NCI-H524 (cell line): ENCODE measurements at regions not wholly inside any gene's neighbourhood (a gene's known extent, or its start where the extent isn't known, plus 50 kb on each side); places are given as distances from the start of the nearest gene placed in this dataset.
A peak's percentile ranks its signal among the peaks of the same experiment; 100 is the strongest.
"Not testable (repeated sequence)": the region's sequence is repeated elsewhere in the genome, so short reads cannot be mapped to it uniquely, and the experiment has no call there.

Experiments used
- DNase-seq, 2 experiments: peaks; one replicate each; lab custom pipeline; 2025; lab: John Stamatoyannopoulos, UW

DNA sequence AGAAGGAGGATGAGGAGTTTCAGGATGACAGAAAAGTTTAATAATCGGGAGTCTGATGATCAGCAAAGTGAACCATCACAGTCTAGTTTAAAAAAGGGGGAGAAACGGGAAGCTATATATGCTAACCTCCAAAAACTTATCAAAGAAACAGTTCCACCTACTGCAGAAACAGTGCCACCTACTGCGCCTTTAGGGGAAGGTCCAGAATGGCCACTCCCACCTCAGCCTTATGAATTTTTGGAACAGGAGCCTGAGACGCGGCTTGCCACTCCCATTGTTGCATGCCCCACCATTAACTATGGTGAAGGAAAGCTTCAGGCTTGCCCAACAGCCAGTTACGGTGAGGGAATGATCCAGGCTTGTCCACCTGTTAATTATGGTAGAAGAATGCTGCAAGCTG lies 929.0 kb downstream of the SLITRK6 start:
- DNase-seq, result no peak

DNA sequence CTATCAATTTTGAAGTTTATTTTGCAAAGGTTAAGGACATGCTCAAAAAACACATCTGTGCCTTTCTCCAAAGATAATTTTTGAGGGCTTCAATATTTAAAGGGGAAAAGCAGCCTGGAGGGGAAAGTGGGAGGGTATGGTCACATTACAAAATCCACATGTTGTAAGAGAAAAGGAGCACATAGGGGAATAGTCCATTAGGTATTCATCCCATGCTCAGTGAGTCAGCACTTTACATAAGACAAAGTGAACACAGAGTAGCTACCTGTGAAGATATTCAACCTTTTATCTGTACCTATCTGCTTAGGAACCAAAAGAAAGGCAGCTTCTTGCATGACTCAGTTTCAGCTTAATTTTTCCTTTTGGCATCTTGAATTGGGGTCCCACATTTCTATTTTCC lies 932.0 kb downstream of the SLITRK6 start:
- DNase-seq, result no peak

DNA sequence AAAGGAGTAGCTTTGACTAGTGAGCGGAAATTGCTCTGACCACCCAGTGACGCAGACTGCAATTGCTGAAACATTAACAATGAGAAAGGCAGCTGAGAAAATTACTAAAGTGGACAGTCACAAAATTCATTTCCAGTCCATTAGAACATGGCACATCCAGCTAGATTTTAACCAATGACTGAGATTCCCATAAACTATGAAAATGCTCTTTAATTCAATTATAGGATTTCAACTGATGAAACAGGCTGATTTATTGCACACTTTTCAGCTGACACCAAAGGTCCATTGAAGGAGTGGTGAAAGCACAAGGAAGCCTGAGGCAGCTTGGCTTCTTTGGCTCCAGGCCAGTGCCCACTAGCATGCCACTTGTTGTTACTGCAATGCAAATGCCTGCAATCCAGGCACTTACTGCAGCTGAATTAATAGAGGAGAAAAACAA lies 933.4 kb downstream of the SLITRK6 start:
- peak in 1 of 2 experiments; percentile 50 for DNase-seq

DNA sequence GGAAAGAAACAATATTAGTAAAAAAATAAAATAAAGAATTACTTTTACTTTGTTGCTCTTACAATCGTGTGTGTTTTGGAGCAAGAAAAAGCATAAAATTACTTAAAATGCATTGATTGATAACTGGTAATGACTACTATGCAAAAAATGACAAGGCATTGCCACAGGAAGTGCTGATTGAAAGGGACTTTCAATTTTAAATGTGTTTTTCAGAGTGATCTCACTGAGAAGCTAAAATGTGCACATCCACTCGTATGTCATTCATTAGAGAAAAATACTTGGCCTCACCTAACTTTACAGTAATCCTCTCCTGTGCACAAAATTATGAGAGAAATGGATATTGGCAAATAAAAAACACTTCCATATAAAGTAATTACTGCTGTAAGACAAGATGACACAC lies 934.9 kb downstream of the SLITRK6 start:
- DNase-seq, result no peak

DNA sequence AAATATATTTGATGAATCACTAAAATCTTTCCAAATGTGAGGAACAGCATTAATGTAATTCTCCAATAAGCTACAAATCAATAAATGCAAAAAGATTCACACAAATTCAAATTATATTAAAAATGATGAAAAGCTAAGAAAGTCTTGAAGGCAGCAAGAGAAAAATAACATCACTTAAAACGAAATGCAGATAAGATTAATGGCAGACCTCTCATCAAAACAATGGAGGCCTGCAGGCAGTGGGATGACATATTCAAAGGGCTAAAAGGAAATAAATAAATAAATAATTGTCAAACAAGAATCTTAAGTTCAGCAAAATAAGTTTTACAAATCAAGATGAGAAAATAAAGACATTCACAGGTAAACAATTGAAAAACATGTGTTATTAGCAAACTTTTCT lies 952.1 kb downstream of the SLITRK6 start:
- no peak for DNase-seq

DNA sequence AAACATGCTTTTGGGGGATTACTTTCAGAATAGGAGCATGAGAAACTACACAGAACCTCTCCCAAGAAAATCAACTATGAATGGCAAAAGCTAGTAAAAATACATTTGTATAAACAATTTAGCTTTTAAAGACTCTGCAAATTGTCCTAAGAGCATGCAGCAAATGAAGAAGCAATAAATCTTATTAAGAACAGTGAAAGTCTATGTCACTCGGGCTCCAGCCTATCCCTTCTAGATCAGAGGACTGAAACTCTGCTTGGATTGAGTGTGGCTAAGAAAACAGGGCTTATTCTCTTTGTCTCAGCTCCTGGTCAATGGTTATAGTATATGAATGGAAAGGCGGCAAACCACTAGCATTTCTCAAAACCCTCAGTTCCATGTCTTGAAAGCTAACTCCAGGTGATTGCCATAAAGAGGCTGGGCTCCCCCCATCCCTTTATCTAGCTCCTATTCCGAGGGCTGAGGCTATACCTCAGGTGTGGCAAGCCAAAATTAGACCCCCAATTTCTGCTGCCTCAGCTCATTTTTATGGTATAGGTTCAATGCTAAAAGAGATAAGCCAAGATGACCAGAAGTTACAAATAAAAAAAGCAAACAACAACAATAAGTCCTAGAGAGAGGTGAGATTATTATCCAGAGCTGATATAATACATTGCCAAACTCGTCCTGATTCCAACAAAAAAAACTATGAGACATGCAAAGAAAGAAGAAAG lies 953.2 kb downstream of the SLITRK6 start:
- no peak for DNase-seq

DNA sequence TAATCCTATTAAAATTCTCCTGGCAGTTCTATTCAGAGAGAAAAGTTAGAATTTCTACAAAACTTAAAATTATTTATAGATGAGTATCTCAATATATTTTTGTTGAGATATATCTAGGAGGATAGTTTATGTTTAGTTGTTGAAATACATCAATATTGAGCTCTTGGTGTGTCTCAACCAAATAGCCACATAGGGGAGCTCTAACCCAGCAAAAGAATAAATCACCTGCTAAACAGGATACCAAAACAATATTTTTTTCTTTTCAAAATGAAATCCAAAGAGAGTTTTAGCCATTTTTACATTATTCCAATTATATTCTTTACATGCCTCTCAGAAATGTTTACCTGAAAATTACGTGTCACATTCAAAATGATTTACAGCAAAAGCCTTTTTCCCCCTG lies 954.7 kb downstream of the SLITRK6 start:
- DNase-seq, result peak in 1 of 2 experiments; percentile 31

DNA sequence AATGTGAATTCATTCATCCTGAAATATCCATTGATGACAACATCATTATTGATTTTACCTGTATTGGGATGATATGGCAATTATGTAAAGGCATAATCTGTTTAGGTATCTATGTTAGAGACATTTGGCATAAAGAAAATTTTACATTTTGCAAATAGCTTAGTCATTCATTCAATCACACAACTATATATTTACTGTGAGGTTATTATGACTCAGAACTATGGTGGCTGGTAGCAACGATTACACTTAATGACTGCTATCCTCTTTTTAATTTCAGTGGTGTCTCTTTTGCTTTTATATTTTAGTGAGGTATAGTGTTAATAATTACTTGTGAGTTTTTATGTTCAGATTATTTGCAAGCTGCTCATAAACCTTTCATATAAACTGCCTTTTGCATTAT lies 955.9 kb downstream of the SLITRK6 start:
- DNase-seq, result no peak

DNA sequence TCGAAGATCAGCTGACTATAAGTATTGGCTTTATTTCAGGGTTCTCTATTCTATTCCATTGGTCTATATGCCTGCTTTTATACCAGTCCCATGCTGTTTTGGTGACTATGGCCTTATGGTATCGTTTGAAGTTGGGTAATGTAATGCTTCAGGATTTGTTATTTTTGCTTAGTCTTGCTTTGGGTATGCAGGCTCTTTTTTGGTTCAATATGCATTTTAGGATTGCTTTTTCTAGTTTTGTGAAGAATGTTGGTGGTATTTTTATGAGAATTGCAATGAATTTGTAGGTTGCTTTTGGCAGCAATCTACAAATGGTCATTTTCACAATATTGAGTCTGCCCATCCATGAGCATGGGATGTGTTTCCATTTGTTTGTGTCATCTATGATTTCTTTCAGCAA lies 951.9 kb upstream of the SLITRK1 start:
- no peak for DNase-seq

DNA sequence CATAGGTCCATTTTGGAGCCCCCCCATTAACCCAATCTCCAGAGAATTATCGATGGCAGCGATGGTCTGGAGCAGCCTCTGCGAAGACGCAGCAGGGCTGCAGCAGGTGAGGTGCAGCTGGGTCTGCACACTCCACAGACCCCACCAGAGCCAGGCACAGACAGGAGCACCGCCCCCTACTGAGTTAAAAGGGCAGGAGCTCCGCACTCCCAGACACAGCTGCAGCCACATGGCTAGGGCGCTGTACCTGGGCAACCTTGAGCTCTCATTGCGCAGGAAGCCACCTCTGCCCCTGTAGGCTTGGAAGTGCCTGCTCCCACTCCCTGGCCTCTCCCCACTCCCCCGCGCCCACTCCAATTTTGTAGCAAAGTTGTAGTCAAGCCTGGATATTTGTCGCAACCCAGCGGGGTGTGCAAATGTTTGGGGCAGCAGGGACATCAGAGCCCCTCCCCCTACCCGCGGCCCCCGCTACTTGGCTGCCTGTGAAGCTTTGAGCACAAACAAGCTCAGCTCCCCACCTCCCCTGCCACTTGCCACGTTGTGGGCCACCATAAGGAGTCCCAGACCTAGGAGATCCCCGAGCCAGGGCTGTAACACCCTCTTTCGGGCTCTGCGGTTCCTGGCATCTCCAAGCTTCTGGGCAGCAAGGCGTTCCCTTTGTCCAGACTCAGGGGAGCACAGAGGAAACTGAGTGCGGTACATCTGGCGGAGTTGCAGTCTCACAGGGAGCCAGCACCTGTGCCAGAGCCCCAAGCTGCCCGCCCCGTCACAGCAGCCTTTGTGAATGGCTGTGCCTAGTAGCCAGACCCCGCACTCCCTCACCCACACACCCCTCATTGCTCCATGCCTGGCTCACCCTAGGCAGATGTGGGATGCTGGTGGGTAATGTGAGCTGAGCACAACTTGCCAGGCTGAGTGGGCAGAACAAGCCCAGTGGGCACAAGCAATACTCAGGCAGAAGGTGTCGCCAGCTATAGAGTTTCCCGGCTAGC lies 949.7 kb upstream of the SLITRK1 start:
- DNase-seq, result no peak

DNA sequence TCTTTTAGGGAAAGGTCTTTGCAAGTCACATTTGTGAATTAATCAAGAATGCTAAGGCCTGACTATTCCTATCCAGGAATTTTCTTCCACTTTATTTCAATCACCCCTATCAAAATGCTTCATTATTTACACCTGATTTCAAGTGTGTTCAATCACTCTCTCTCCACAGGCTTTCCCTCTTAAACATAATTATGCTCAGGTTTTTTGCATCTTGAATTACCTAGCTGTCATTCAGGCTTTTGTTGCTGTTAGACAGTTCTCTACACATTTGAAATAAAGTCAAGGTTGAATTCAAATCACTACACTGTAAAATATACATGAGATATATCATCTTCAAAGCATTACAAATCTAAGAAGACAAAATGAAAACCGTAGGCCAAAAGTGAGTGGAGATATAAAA lies 941.3 kb upstream of the SLITRK1 start:
- DNase-seq, result no peak

DNA sequence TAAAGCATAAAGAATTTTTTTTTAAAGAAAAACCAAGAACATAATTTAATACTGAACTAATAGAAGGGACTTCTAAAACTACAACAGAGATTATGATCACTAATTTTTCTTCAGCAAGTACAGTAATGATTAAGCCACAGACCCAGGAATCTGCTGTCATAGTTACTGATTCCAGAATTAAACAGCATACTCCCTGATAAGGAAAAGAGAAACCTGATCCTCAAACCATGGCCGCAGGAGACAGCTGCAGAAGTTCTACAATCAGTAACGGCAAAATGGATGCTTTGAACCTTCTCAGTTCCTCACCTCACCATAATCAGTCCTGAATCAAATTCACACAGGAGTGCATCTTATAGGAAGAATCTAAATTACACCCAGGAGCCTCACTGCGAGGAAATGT lies 939.0 kb upstream of the SLITRK1 start:
- DNase-seq, result no peak

DNA sequence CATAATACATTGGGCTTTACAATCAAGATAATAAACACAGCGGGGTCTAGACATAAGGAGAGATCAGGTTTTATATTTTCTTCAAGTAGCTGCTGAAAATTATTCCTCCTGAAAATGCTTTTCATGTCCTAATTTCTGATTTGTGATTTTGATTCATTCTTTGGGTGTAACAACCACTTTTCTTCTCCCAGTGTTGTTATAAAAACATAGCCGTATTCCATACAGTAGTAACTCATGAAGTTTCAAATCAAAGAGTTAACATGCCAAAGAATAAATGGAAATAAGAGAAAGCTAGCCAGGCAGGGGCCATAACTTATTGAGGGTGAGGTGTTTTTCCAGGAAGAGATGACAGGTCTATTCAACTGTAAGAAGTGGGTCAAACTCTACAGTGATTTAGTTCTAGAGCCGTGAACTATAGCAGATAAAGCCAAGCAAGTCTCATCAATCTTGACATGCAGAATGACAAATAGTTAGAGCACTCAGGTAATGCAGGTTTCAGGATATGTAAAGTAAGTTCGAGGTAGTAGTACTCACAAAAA lies 934.4 kb upstream of the SLITRK1 start:
- no peak for DNase-seq

DNA sequence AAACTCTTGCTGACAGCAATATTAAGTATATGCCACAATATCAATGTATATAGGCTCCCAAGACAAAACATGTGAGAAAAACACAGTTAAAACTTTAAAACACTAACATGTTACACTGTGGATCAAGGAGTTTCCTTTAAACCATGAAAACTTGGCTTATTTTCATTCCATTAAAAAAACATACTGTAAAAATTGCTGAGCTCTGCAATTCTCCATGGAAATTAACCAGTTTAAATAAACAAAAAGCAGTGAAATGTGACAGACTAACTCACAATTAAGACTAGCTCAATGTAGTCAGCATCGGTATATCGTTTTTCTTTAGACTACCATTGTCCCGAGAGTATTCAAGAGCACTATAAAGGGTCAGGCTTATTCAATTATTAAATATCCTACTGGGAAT lies 930.5 kb upstream of the SLITRK1 start:
- no peak for DNase-seq

DNA sequence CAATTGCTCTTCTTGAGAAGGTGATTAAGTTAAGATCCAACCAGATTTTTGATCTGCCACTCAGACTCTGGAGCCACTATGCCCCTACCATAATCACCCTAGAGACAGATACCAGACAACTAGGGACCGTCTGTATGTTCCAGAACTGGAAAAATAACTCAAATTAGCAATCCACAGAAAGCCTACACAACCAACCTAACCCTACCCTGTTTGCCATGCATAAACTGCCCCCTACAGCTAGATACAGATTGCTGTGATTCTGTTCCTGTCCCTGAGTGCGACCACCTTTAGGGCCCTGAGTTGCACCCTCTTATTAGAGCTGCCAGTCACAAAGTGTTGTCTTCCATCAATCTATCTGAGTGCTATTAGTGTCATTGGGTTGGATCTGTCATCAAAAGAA lies 929.8 kb upstream of the SLITRK1 start:
- DNase-seq, result no peak

DNA sequence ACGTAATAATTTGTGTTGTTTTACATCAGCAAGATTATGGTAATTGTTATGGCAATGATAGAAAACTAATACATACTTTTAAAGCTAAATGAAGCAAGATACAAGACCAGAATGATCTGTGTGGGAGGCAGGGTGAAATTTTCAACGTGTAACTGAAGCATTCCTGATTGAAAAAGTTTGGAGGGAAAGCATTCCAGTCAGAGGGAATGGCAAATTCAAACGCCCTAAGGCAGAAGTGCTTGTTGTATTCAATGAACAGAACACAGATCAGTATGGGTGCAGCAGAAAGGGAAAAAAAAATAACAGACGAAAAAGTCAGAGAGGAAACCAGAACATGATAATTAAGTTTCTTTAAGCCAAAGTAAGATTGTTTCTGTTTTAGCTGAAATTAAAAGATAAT lies 928.5 kb upstream of the SLITRK1 start:
- no peak for DNase-seq

DNA sequence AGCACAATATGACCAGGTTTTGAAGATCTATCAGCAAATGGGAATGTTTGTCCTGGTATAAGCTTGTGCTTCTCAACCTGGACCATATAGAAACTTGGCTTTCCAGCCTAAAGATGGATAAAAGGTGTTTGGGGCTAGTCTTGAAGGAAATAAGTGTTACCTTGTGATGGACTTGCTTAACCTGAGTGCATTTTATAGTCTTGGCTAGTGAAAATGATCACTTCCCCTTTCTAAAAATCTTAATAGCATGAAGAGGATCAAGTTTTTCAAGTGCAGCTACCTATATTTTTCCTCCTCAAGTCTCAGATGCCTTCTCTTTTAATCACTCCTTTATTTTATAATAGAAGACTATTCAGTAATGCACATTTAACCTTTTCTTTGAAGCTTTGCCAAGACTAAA lies 919.8 kb upstream of the SLITRK1 start:
- no peak for DNase-seq

DNA sequence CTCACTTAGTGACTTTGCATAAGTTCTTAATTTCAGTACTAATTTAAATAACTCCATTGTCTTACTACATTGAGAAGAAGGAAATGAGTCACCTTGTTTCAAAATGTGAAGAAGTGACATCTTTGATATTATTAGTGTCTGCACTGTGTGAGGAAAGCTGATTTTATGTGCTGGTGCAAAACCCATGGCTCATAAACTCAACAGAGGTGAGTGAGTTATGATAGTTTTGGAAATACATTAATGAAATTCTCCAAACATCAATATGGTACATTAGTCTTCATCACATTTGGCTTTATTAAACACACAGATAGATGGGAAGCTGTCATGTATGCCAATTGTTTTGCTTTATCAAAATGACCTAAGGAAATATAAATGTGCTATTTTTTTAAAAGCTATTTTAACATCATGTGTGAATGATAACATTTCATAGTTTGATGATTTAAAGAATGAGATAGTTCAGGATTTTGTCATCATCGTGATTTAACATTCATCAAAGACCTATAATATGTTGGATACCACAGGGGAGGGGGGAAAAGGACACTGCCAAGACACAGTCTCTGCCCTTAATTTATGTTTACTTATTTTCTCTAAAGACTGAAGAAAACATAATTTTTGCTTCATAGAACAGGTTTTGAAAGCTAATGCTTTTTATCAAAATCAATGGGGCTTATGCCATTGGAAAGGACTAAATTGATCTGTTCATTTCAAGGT lies 902.3 kb upstream of the SLITRK1 start:
- DNase-seq, result no peak

DNA sequence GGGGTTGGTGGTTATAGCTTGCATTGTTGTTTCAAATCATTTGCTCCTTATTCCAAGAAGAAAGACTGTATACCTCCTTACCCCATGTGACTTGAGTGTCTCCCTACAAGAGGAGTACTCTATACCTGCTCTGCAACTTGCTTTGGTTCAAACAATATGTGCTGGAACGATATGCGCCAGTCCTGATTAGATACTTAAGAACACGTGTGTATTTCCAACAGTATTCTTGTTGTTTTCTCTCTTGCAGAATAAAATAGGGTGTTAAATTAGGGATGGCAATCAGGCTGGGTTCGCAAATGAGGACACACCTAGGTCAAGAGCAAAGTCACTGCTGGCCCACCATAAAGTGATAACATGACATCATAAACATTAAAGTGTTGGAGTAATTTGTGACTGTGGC lies 895.0 kb upstream of the SLITRK1 start:
- DNase-seq, result no peak

DNA sequence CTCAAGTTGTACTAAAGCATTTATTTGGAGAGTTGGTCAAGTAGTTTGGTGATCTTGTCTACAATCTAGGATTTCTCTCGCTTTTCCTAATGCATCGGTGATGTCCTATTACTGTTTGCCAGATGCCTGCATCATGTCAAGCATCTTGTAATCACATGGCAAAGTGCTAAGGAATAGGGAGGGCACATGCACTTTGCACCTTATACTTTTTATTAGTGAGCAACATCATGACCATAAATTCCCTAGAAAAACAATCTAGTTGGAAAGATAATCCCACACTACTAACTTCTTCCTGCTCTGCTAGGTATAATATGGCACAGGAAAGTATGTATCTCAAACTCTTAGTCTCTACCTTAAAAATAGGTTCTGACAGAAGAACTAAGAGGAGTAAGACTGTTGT lies 894.3 kb upstream of the SLITRK1 start:
- DNase-seq, result no peak

DNA sequence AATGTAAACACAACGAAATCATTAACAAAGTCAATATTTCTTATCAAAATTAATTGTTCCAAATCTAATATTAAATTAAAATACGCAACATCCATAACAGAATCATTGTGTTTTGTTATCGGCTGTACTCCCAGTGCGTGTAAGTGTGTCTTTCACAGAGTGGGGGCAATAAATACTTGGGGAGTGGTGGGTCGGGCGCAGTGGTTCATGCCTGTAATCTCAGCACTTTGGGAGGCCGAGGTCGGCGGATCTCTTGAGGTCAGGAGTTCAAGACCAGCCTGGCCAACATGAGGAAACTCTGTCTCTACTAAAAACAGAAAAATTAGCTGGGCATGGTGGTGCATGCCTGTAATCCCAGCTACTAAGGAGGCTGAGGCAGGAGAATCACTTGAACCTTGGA lies 893.6 kb upstream of the SLITRK1 start:
- DNase-seq, result not testable (repeated sequence)

DNA sequence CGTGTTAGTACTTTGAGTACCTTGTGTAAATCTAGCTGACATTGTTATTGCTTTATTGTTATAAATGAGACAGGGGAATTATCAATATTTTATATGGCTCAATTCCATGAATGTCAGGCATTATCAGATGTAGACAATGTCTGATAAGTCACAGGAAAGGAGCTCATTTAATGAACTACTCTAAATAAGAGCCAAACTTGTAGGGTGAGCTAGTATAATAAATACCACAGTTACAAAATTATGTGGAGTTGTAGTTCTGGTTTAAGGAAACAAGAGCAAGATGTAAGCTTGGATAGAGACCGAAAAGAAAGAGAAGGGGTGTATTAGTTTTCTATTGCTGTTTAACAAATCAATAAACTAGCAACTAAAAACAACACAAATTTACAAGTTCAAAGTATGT lies 891.8 kb upstream of the SLITRK1 start:
- DNase-seq, result no peak
